GM21360 (cell line): ENCODE measurements at regions not wholly inside any gene's neighbourhood (a gene's known extent, or its start where the extent isn't known, plus 50 kb on each side); places are given as distances from the start of the nearest gene placed in this dataset.
"Not testable (repeated sequence)": the region's sequence is repeated elsewhere in the genome, so short reads cannot be mapped to it uniquely, and the experiment has no call there.

ENCODE experiments used
- ATAC-seq: cut with Tn5 transposase; IDR thresholded peaks from one replicate; pipeline ENCODE4 v1.9.1; 2021; ENCODE audit warnings: mild to moderate bottlenecking, moderate library complexity; ENCODE audit not compliant: unreplicated experiment

DNA sequence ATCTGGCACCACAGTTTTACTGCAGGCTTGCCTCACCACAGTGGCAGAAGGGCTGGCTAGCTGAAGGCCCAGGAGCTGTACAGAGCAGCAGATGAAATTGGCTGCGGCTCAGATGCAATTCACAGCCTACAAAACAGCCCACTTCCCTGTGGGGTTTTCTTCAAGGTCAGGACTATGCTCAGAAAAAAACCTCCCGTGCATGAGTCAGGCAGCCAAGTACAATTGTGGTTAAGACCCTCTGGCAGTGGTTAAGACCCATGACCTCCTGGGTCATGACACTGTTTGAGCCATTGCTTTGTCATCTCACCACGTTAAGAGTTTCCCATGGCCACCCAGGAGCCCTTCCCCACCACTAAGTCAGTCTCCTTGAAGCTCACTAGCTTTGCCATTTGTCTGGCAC lies 276.3 kb downstream of the HNRNPD start:
- ATAC-seq: no peak

DNA sequence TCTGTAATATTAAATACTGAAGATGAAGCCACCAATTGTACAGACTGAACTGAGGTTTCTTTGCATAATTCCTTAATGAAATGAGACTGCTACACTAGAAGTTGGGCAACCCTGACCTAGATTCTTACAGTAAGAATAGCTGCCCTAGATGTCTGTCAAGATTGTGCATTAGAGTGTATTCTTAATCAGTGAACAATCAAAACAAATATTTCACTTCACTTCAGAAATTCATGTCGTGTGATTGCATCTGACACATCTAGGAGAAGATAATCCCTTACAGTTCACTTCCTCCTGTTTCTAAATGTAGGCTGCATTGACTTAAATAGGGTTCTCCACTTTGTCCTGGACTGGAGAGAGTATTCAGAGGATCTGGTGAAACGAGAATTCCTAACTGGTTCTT lies 283.1 kb downstream of the HNRNPD start:
- ATAC-seq: no peak

DNA sequence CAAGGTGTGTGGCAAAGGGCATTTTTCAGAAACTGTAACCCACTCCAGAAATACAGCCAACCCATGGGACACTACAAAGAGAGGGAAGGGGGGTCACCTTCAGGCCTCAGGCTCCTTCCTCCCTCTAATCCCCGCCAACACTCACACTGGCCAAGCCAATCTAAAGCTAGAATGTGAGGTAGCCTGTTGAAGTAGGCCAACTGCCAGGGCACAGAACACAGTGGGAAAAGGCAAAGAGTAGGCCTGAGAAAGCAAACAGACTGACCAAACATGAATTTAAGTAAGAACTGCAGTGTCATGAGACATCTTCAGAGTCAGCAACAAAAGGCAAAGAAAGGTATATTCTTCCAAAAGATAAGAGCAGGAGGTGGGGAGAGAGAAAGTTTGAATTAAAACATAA lies 289.0 kb downstream of the HNRNPD start:
- no peak for ATAC-seq

DNA sequence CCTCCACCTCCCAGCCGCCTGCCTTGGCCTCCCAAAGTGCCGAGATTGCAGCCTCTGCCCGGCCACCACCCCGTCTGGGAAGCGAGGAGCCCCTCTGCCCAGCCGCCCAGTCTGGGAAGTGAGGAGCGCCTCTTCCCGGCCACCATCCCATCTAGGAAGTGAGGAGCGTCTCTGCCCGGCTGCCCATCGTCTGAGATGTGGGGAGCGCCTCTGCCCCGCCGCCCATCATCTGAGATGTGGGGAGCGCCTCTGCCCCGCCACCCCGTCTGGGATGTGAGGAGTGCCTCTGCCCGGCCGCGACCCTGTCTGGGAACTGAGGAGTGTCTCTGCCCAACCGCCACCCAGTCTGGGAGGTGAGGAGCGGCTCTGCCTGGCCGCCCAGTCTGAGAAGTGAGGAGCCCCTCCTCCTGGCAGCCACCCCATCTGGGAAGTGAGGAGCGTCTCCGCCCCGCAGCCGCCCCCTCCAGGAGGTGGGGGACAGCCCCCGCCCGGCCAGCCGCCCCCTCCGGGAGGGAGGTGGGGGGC lies 296.3 kb downstream of the HNRNPD start:
- not testable (repeated sequence) for ATAC-seq

DNA sequence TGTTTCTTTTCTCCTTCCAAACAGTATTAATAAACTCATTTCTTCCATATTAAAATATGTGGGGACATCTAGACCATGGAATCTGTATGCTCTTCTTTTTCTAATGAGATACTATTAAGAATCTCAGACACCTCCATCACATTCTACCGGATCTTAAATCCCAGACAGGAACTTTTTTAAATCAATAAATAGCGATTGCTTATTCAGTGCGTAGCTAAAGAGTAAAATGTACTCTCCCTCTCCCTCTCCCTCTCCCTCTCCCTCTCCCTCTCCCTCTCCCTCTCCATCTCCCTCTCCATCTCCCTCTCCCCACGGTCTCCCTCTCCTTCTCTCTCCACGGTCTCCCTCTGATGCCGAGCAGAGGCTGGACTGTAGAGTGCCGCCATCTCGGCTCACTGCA lies 297.0 kb downstream of the HNRNPD start:
- ATAC-seq: no peak

DNA sequence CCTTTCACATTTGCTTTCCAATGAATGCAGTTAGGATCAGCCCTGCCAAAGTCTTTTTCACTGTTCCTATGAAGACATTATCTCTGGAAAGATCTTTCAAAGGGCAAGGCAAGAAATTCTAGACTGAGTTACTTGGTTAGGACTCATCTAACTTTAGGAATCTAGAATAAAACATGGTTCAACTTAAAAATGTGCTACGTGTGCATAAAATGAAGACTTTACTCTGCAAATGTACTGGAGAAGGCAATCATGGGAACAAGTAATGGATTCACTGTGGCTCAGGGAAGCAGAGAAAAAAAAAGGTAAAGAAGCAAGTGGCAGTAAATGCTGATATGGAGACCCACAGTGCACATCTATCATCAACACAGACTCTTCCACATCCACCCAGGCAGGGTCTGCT lies 297.4 kb downstream of the HNRNPD start:
- no peak for ATAC-seq

DNA sequence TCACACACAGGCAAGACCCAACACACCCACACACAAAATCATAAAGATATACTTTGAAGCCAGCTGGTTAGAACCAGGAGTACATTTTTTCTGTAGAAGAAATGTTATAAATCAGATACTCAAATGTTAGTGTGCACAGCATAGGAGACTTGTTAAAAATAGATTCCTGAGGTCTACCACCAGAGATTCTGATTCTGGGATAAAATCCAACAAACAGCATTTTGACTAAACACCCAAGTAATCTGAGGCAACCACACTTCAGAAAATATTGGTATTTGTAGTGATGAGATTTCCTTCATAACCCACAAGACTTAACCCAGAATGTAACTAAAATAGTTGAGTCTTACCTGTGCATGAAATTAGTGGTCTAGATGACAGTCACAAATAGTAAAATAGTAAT lies 301.8 kb downstream of the HNRNPD start:
- no peak for ATAC-seq

DNA sequence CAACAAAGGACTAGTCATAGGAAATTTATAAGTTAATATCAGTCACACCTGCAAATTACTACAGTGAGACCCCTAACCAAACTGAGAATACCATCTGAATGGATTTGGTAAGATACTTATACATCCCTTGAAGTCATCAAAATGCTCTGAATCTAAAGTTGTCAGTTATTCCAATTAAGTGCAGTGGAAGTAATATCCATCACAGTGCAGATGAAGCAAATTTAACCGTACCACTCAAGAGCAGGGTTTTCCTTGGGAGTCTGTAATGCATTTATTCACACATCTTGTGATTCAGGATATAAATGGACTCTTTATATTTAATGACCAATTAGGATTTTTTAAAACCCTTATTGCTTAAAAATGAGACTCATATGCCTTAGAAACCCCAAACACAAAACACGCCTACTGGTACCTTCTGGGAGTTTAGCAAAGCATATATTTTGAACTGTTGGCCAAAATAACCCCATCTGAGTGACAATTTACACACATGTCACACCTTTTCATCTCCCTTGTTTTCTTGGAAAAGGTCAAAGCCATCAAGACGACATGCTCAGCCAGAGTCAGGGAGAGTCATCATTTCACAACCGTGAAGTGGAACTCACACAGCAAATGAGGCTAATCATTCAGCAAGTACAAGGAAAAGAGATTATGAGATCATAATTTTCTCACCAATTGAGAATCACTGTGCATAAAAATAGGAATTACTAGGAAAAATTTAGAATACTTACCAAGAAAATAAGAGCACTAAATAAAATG lies 303.7 kb downstream of the HNRNPD start:
- no peak for ATAC-seq

DNA sequence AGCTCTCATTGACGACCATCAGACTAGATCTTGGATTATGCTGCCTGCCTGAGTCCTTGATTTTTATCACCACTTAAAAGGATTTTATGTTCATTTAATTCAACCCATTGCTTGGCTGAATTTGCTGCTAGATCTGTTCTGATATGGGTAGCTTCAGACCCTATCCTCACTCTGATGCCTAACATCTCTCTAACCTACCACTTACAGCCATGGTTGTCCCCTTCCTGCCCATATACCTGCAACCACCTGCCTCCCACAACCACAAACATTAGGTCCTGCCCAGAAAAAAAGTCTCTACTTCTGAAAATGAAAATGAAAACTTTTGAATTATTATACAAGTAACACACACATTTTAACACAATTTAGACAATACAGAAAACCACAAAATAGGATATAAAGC lies 310.8 kb downstream of the HNRNPD start:
- ATAC-seq: no peak

DNA sequence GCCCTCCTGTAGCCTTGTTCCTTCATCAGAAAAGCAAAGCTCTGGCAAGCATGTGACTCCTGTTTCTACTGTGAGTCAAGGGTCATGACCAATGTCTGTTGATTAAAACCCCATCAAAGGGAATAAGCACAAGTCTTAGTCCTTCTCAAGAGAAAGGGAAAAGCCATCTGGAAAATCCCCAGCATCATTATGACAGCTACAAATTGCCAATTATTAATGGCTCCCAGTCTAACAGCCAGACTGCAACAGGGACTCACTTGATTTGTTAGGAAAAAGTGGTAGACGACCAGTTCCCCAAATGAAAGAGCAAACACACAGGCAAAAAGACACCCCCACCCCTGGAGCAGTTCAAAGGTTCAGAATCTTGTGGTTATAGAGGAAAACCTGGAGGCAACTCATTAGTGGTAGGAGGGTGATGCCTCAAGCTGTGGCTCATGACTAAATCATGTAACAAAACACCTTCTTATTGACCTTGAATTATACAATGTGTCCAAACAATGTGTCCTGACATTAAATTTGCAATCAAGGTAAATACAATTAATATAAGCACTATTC lies 315.7 kb downstream of the HNRNPD start:
- no peak for ATAC-seq

DNA sequence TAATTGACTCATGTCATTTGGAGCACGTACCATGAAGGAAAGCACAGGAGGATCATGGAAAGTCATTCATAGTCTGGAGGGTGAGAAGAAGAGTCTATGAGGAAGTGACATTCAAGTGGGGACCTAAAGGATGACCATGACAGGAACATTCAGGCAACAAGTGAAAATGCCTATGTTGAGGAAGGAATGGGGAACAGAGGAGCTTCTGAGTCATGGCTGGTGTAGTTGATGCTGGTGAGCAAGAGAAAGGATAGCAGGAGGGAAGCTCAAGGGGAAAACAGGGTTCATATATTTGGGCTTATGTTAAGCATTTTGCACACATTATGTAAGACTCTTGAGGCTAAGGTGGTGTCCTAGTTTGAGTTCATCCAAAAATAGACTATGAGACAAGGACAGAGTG lies 318.6 kb downstream of the HNRNPD start:
- ATAC-seq: no peak

DNA sequence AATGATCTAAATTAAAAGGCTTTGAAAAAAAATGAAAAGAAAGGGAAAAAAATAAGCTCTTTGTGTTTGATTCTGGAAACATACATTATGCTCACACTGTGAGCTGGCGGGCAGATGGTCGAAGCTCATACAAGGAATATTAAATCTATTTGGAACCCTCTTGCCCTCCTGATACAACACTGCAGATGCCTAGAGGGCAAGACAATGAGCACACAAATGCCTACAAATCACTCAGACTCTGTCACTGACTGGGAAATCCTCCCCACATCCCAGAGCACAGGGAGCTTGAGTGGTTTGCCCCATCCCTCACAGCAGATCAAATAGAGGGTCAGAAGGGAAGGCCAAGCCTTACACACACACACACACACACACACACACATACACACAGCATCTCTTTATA lies 320.4 kb downstream of the HNRNPD start:
- ATAC-seq: no peak

DNA sequence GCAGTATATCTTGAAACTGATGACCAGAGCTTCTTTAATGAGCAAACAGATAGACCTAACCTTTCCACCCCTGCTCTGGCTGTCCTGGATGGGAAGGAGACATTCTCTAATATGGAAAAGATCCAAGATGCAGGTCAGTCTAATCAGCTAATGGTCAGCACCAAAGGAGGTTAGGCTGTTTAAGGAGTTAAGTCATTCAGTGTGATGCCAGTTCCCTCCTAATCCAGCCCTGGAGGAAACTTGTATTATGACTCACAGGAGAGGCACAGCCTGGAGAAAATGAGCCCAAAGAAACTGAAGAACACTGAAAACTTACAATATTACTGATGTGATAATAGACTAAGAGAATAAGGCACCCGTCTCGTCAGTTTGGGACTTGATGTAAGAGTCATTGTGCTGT lies 323.0 kb downstream of the HNRNPD start:
- no peak for ATAC-seq

DNA sequence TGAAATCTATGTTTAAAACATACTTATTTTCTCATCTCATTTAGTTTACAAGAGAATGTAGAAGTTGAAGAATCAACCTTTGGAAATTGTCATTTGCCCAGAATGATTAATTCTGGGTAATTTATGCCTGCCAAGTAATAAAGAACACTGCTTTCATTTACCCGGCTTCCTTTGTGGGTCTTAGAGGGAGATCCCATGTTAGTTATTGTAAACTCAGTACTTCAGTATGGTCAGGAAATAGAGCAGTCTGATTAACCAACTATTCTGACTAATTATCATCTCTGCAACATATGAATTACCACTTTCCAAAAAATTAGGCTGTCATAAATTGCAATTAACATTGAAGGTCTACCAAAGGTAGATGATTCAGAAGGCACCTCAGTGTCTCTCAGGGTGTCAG lies 324.5 kb downstream of the HNRNPD start:
- no peak for ATAC-seq

DNA sequence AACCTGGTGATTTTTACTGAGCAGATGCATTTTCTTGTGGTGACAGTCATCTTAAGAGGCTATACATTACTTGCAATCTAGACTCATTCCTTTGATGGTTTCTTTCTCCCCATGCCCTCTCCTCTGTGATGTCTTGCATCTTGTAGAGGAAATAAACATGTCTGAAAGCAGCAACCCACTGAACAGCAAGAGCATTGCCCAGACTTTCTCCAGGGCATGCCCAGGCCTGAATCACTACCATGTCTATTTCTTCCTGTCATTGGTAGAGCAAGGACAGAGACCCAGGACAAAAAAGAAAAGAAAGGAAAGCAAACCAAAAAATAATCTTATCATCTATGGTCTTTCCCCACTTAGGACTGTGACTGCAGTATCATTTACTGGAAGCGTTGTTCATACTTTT lies 326.1 kb downstream of the HNRNPD start:
- ATAC-seq: no peak

DNA sequence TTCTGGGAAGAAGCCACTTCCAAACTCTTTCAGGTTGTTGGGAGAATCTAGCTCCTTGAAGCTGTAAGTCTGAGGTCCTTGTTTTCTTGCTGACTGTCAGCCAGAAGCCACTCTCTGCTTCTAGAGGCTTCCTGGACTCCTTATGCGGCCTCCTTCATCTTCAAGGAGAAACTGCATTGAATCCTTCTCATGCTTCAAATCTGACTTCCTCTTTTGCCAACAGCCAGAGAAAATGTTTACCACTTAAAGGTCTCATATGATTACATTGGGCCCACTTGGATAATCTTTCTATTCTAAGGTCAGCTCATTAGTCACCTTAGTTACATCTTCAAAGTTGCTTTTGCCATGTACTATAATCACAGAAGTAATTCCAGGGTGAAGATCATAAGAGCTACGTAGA lies 327.0 kb downstream of the HNRNPD start:
- no peak for ATAC-seq

DNA sequence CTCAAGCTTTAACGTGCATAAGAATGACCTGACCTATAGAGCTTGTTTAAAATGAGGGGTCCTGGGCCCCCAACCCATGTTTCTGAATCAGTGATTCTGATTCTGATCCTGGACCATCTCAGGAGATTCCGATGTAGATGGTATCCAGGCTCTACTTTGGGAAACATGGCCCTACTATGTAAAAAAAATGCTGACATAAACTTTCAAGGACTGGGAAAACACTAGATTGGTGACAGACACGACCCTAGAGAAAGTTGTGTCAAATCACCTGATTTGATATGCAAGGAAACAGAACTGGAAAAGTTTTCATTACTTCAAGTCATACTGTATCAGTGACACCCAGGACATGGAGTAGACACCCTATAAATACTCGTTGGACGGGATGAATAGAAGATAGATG lies 328.5 kb downstream of the HNRNPD start:
- ATAC-seq: no peak

DNA sequence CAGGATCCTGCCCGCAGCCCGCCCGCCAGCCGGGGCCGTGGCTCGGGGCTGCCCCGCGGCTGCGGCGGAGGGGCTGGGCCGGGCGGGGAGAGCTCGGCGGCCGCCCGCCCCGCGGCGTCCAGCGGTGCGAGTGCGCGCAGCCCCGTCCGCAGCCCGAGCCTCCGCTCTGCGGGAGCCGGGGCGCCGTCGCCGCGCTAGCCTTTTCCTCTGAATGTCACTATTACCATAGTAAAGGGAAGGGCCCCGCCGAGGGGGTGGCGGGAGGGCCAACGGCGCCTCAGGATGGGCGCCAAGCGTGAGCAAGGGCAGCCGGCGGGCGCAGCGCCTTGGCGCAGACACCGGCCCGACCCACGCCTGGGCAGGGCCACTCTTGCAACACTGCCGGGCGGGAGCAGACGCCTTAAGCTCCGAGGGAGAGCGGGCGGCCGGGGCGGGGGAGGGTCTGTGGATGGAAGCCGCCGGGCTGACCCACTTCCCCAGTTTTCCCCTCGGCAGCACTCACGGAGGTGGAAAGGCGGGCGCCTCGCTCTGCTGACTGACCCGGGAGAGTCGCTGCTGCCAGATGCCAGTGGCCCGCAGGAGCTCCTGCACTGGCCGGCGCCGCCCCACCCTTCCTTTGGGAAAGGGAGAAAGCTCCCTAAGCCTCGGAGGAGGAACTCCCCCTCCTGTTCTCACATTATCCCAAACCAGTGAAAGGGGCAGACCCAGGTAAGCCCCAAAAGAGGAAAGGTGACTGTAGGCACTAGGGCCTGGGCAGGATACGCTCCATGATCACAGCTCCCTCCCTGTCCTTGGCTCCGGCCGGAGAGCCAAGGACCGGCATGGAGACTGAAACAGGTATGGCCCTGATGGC lies 329.4 kb downstream of the HNRNPD start:
- ATAC-seq: no peak

DNA sequence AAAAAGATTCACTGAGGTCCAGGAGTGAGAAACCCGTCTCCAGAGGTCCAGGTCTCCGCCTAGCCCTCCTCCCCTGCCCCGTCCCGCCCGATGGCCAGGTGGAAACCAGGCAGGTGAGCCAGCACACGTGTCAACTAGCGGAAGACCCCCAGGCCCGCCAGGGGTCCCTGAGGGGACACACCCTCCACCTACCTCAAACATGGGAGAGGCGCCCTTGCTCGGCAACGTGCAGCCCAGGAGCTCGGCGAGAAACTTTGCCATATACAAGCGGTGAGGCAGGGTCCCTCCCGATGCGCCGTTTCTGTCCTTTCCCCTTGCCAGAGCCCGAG lies 330.0 kb downstream of the HNRNPD start:
- no peak for ATAC-seq

DNA sequence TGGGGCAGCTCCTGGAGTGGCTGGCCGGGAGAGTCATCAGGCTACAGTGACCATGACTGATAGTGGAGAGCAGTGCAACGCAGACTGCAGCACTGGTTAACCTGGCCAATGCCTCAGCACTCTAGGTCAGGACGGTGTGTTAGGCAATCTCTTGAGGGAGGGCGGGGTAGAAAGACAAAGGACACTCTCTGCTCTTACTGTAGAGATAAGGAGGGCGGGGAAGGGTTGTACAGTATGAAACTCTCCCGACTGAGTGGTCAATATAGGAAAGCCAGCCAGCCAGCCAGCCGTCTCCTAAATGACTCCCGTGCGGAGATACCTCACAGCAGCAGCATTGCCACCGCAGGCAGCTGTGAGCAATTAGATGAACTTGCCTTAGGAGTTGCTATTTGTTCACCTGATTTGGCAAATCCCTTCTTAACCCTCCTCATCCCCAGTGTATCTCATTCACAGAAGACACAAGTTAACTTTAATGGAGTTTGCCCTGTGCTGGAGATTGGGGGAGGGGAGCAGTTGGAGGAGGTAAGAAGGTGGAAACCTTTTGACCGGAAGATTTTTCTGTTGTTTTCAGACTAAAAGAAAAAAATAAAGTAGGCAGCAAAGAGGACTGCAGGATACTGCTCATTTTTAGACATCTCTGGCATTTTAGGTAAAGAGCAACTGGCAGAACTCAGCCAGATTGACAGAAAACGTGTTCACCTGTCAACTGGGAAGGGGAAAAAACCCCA lies 330.5 kb downstream of the HNRNPD start:
- no peak for ATAC-seq

DNA sequence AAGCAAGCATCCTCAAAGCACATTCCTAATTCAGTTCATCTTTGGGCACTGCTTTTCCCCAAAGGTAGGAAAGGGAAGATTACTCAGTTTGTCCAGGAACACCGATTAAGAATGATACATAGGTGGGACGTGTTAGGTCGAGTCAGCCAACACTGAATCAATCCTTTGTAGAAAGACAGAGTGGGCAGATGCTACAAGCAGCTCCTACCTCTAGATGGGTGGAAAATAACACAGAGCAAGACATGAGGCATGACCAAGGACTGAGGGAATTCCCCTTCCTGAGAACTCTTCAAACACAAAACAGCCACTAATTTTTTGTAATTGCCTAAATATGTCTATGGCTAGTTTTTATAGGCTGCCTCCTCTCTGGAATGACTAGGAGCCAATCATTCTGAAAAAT lies 331.7 kb downstream of the HNRNPD start:
- ATAC-seq: no peak
